H1 (cell line): ENCODE measurements at regions not wholly inside any gene's neighbourhood (a gene's known extent, or its start where the extent isn't known, plus 50 kb on each side); places are given as distances from the start of the nearest gene placed in this dataset.

Source experiments
- CEBPB ChIP-seq: IDR thresholded peaks from 2 replicates; pipeline ENCODE4 v1.6.1; 2012; ENCODE audit warnings: low read depth, low read length
- CHD2 ChIP-seq: IDR thresholded peaks from 2 replicates; pipeline ENCODE4 v1.6.1; 2012; ENCODE audit warnings: low read length, improper control_type of control experiment
- CTCF ChIP-seq, 3 experiments: IDR thresholded peaks; 1 replicate in 2 of 3; 2 replicates in 1 of 3; pipeline versions ENCODE4 v1.5.1 to v1.6.1; 2011; ENCODE audit warnings: low read length in 3 of 3, mild to moderate bottlenecking in 3 of 3, inconsistent platforms in 2 of 3, low read depth in 1 of 3, moderate library complexity in 1 of 3; ENCODE audit not compliant: insufficient read depth in 1 of 3; ENCODE audit errors: control extremely low read depth in 1 of 3
- GABPA ChIP-seq: IDR thresholded peaks from 2 replicates; pipeline ENCODE4 v1.6.1; 2011; ENCODE audit warnings: mild to moderate bottlenecking, low read length, moderate library complexity, borderline replicate concordance; ENCODE audit not compliant: insufficient read depth
- KDM1A ChIP-seq: fragments of 200-600, 300-600 bp; sonication (generic); IDR thresholded peaks from 2 replicates; pipeline ENCODE4 v1.7.1; 2016; ENCODE audit warnings: mild to moderate bottlenecking, low read length, borderline replicate concordance
- POLR2A ChIP-seq, 2 experiments: IDR thresholded peaks; 1 replicate in 1 of 2; 2 replicates in 1 of 2; pipeline ENCODE4 v1.6.1; 2011; ENCODE audit warnings: low read depth in 2 of 2, low read length in 2 of 2, mild to moderate bottlenecking in 2 of 2; ENCODE audit errors: control extremely low read depth in 1 of 2

GRCh38 chr7:18295781-18296423, 199.6 kb upstream of the HDAC9 start:
- TF ChIP-seq GABPA (no peak), CTCF (IDR thresholded peaks at IDR 0.05; ENCODE audit: control extremely low read depth in 1 of 3, insufficient read depth in 1 of 3, low read depth in 1 of 3, low read length in 3 of 3) (no peak), CEBPB (no peak), POLR2A (IDR thresholded peaks at IDR 0.05; ENCODE audit: control extremely low read depth in 1 of 2, low read depth in 2 of 2, low read length in 2 of 2) (no peak), KDM1A (no peak), CHD2 (no peak)
